ENCODE measurements at regions not wholly inside any gene's neighbourhood (a gene's known extent, or its start where the extent isn't known, plus 50 kb on each side); places are given as distances from the start of the nearest gene placed in this dataset.

- TF ChIP-seq SMC3 (IDR thresholded peaks at IDR 0.05; ENCODE audit: low read depth, low read length) (no peak), CTCF (conservative IDR thresholded peaks at IDR 0.05; ENCODE audit: low read depth, low read length) (no peak), RCOR1 (IDR thresholded peaks at IDR 0.05; ENCODE audit: insufficient replicate concordance, low read length) (no peak), POLR2A (IDR thresholded peaks at IDR 0.05; ENCODE audit: low read depth, low read length) (no peak), USF2 (IDR thresholded peaks at IDR 0.05; ENCODE audit: low read depth, low read length) (no peak)
Measured at GRCh38 chr20:60171313-60171712, 213.1 kb downstream of the CDH26 start.
